ENCODE measurements at regions not wholly inside any gene's neighbourhood (a gene's known extent, or its start where the extent isn't known, plus 50 kb on each side); places are given as distances from the start of the nearest gene placed in this dataset.
"Not testable (repeated sequence)": the region's sequence is repeated elsewhere in the genome, so short reads cannot be mapped to it uniquely, and the experiment has no call there.

DNA sequence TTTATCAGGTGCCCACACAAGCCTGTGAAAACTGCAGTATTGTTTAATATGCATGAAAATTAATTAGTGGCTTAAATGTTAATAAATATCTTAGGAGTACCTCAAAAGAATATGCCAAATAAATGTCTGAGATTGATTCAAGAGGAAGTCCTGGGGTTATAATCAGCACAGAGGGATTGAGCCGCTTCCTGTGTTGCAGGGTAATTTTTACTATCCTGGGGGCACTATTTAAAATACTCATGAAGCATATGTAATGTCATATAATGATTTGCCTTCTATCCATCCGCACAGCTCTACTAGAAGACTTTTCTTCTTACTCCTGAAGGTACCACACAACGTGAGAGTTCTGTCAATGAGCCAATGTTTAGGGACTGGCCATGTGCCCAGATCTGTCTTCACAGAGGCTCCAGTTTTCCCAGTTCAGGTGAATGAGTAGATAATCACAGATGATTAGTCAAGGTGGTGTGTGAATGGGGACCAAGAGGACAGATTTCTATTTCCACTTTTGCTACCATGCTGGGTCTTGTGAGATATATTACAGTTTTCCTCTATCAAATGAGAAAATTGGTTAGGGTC is 233.3 kb downstream of the USP46 start:
- H3K27me3 ChIP-seq (ENCODE audit: insufficient read depth, low read length) = no peaks in the 10 kb centered on the region
- no peaks in the 10 kb centered on the region for H3K79me2 ChIP-seq (ENCODE audit: insufficient read depth, low read length)
- no peaks in the 10 kb centered on the region for H3F3A ChIP-seq (ENCODE audit: insufficient read depth, low read length)
- H3K27ac ChIP-seq (ENCODE audit: low read depth, low read length, poor library complexity, severe bottlenecking) = no peak overlapping the region
- no peak for TF ChIP-seq EZH2 (IDR thresholded peaks at IDR 0.05; ENCODE audit: borderline replicate concordance, low read length)
- TF ChIP-seq, protein P1, sequence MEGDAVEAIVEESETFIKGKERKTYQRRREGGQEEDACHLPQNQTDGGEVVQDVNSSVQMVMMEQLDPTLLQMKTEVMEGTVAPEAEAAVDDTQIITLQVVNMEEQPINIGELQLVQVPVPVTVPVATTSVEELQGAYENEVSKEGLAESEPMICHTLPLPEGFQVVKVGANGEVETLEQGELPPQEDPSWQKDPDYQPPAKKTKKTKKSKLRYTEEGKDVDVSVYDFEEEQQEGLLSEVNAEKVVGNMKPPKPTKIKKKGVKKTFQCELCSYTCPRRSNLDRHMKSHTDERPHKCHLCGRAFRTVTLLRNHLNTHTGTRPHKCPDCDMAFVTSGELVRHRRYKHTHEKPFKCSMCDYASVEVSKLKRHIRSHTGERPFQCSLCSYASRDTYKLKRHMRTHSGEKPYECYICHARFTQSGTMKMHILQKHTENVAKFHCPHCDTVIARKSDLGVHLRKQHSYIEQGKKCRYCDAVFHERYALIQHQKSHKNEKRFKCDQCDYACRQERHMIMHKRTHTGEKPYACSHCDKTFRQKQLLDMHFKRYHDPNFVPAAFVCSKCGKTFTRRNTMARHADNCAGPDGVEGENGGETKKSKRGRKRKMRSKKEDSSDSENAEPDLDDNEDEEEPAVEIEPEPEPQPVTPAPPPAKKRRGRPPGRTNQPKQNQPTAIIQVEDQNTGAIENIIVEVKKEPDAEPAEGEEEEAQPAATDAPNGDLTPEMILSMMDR (IDR thresholded peaks at IDR 0.05; ENCODE audit: low read length) = no peak
- H3K4me1 ChIP-seq (ENCODE audit: insufficient read depth, low read length, severe bottlenecking) = no peaks in the 10 kb centered on the region
- no peaks in the 10 kb centered on the region for H4K20me1 ChIP-seq (ENCODE audit: insufficient read depth, low read length)
- no peaks in the 10 kb centered on the region for H3K36me3 ChIP-seq (ENCODE audit: insufficient read depth, low read length)
- H2AFZ ChIP-seq (ENCODE audit: low read length) = no peak overlapping the region
- no peak overlapping the region for H3K9ac ChIP-seq (ENCODE audit: low read length)
- H3K9me3 ChIP-seq (ENCODE audit: low read length) = no peaks in the 10 kb centered on the region
- no peak overlapping the region for H3K4me2 ChIP-seq (ENCODE audit: low read length)
- H3K9me2 ChIP-seq (ENCODE audit: low read depth, low read length) = no peaks in the 10 kb centered on the region
- no peak overlapping the region for H3K4me3 ChIP-seq (ENCODE audit: low read depth, low read length, poor library complexity, severe bottlenecking)

DNA sequence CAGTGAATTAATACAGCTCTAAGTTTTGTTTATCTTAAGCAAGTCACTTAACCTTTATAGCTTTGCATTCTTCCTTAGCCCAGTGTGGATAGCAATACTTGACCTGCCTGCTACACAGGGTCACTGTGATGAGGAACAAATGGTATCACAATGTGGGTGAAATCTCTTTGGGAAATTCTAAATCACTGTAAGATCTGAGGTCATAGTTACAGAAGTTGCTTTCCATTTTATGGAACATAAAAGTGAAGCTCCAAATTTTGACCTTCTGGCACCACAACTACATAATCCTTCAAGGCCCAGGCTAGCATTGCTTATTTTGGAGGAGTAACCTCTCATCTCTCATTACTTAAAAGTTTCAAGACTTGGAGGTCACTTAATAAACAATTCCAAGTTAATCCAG is 227.7 kb downstream of the USP46 start:
- Histone ChIP-seq H3K4me1 (ENCODE audit: insufficient read depth, low read length, severe bottlenecking) (no peaks in the 10 kb centered on the region), H3K27me3 (ENCODE audit: insufficient read depth, low read length) (no peaks in the 10 kb centered on the region), H3K27ac (ENCODE audit: low read depth, low read length, poor library complexity, severe bottlenecking) (no peak overlapping the region), H3K4me2 (ENCODE audit: low read length) (no peak overlapping the region), H3K9me3 (ENCODE audit: low read length) (no peaks in the 10 kb centered on the region), H3K9ac (ENCODE audit: low read length) (no peak overlapping the region), H2AFZ (ENCODE audit: low read length) (no peak overlapping the region), H3K4me3 (ENCODE audit: low read depth, low read length, poor library complexity, severe bottlenecking) (no peak overlapping the region), H3K36me3 (ENCODE audit: insufficient read depth, low read length) (no peaks in the 10 kb centered on the region), H3K9me2 (ENCODE audit: low read depth, low read length) (no peaks in the 10 kb centered on the region), H4K20me1 (ENCODE audit: insufficient read depth, low read length) (no peaks in the 10 kb centered on the region), H3F3A (ENCODE audit: insufficient read depth, low read length) (no peaks in the 10 kb centered on the region), H3K79me2 (ENCODE audit: insufficient read depth, low read length) (no peaks in the 10 kb centered on the region)
- TF ChIP-seq, protein P1 (IDR thresholded peaks at IDR 0.05; ENCODE audit: low read length) = no peak
- no peak for TF ChIP-seq EZH2 (IDR thresholded peaks at IDR 0.05; ENCODE audit: borderline replicate concordance, low read length)

DNA sequence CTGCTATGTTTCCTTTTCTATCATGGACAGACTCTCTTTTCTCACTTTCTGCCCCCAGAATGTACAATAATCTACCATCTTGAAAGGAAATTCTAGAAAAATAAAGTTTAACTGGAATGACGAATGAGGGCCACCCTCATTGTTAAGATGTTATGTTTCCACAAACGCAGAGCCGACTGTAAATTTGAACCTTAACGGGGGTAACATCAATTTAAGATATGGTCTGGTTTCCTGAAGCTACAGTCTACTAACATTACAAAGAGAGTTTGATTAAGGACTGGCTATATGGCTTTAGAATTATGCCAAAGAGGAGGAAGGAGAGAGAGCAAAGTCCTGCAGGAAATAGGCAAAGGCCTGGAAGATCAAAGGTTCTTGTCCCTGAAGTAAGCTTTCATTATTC is 227.2 kb downstream of the USP46 start:
- Histone ChIP-seq H3K36me3 (ENCODE audit: insufficient read depth, low read length) (no peaks in the 10 kb centered on the region), H3F3A (ENCODE audit: insufficient read depth, low read length) (no peaks in the 10 kb centered on the region), H3K4me3 (ENCODE audit: low read depth, low read length, poor library complexity, severe bottlenecking) (no peak overlapping the region), H3K27ac (ENCODE audit: low read depth, low read length, poor library complexity, severe bottlenecking) (no peak overlapping the region), H3K9me3 (ENCODE audit: low read length) (no peaks in the 10 kb centered on the region), H2AFZ (ENCODE audit: low read length) (no peak overlapping the region), H3K79me2 (ENCODE audit: insufficient read depth, low read length) (no peaks in the 10 kb centered on the region), H4K20me1 (ENCODE audit: insufficient read depth, low read length) (no peaks in the 10 kb centered on the region), H3K9me2 (ENCODE audit: low read depth, low read length) (no peaks in the 10 kb centered on the region), H3K27me3 (ENCODE audit: insufficient read depth, low read length) (no peaks in the 10 kb centered on the region), H3K9ac (ENCODE audit: low read length) (no peak overlapping the region), H3K4me1 (ENCODE audit: insufficient read depth, low read length, severe bottlenecking) (no peaks in the 10 kb centered on the region), H3K4me2 (ENCODE audit: low read length) (no peak overlapping the region)
- TF ChIP-seq, protein P1 (IDR thresholded peaks at IDR 0.05; ENCODE audit: low read length) = no peak
- TF ChIP-seq EZH2 (IDR thresholded peaks at IDR 0.05; ENCODE audit: borderline replicate concordance, low read length) = no peak

DNA sequence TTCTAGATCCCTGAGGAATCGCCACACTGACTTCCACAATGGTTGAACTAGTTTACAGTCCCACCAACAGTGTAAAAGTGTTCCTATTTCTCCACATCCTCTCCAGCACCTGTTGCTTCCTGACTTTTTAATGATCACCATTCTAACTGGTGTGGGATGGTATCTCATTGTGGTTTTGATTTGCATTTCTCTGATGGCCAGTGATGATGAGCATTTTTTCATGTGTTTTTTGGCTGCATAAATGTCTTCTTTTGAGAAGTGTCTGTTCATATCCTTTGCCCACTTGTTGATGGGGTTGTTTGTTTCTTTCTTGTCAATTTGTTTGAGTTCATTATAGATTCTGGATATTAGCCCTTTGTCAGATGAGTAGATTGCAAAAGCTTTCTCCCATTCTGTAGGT is 216.6 kb downstream of the USP46 start:
- H3K9me2 ChIP-seq (ENCODE audit: low read depth, low read length); H3K9ac ChIP-seq (ENCODE audit: low read length); H3K36me3 ChIP-seq (ENCODE audit: insufficient read depth, low read length); H3K4me1 ChIP-seq (ENCODE audit: insufficient read depth, low read length, severe bottlenecking); H3K27ac ChIP-seq (ENCODE audit: low read depth, low read length, poor library complexity, severe bottlenecking); H3K79me2 ChIP-seq (ENCODE audit: insufficient read depth, low read length); H3K4me3 ChIP-seq (ENCODE audit: low read depth, low read length, poor library complexity, severe bottlenecking); H3K9me3 ChIP-seq (ENCODE audit: low read length); H3K27me3 ChIP-seq (ENCODE audit: insufficient read depth, low read length); H2AFZ ChIP-seq (ENCODE audit: low read length); H4K20me1 ChIP-seq (ENCODE audit: insufficient read depth, low read length); H3K4me2 ChIP-seq (ENCODE audit: low read length); H3F3A ChIP-seq (ENCODE audit: insufficient read depth, low read length): not testable (repeated sequence)
